A673 (cell line): ENCODE measurements at regions not wholly inside any gene's neighbourhood (a gene's known extent, or its start where the extent isn't known, plus 50 kb on each side); places are given as distances from the start of the nearest gene placed in this dataset.
"Not testable (repeated sequence)": the region's sequence is repeated elsewhere in the genome, so short reads cannot be mapped to it uniquely, and the experiment has no call there.

Experiments
- BruUV-seq: library from RNA; stranded (reverse); fragments of 400-500 nt; replicated peaks from 2 replicates; lab custom pipeline; 2021; lab: Mats Ljungman, UMichigan
- CTCF ChIA-PET: fragments of 300-600 bp; sonication (Branson Sonifier 250); formaldehyde crosslinking; loops from one replicate; lab custom pipeline; 2022; ENCODE audit warnings: antibody characterized with exemption; lab: Charles Lee
- POLR2A ChIA-PET: fragments of 300-600 bp; sonication (Branson Sonifier 250); formaldehyde crosslinking; loops from one replicate; lab custom pipeline; 2022; ENCODE audit warnings: antibody characterized with exemption; ENCODE audit not compliant: low non-redundant PET; lab: Charles Lee
- DNase-seq: peaks from one replicate; pipeline ENCODE4 v3.0.0-alpha.2; 2015; ENCODE audit warnings: low spot score
- H3K27ac ChIP-seq: fragments of 200-600 bp; sonication (generic); 2 replicates; pipeline ENCODE4 v1.5.1; 2016; ENCODE audit warnings: mixed run types, low read depth, mild to moderate bottlenecking, mixed read lengths, antibody characterized with exemption, low read length; ENCODE audit not compliant: poor library complexity, severe bottlenecking
- H3K27me3 ChIP-seq: fragments of 200-600 bp; sonication (generic); replicated peaks from 2 replicates; pipeline ENCODE4 v1.6.1; 2017; ENCODE audit warnings: mixed run types, low read depth, mild to moderate bottlenecking, mixed read lengths, antibody characterized with exemption, low read length; ENCODE audit not compliant: insufficient read depth, poor library complexity
- H3K36me3 ChIP-seq: fragments of 200-600 bp; sonication (generic); 2 replicates; pipeline ENCODE4 v1.6.1; 2016; ENCODE audit warnings: mixed run types, mild to moderate bottlenecking, mixed read lengths, antibody characterized with exemption, low read length; ENCODE audit not compliant: insufficient read depth, poor library complexity, severe bottlenecking
- H3K4me1 ChIP-seq: fragments of 200-600 bp; sonication (generic); 2 replicates; pipeline ENCODE4 v1.6.1; 2017; ENCODE audit warnings: mixed run types, mild to moderate bottlenecking, mixed read lengths, antibody characterized with exemption, low read length; ENCODE audit not compliant: insufficient read depth, poor library complexity, severe bottlenecking
- H3K4me3 ChIP-seq: fragments of 200-600 bp; sonication (generic); 2 replicates; pipeline ENCODE4 v1.5.1; 2016; ENCODE audit warnings: low read depth, mixed run types, mild to moderate bottlenecking, mixed read lengths, low read length; ENCODE audit not compliant: poor library complexity, severe bottlenecking
- H3K9me3 ChIP-seq: fragments of 200-600 bp; sonication (generic); 2 replicates; pipeline ENCODE4 v1.6.1; 2016; ENCODE audit warnings: mixed run types, low read depth, mild to moderate bottlenecking, mixed read lengths, antibody characterized with exemption, low read length; ENCODE audit not compliant: poor library complexity, severe bottlenecking
- EZH2 ChIP-seq: fragments of 200-600 bp; sonication (generic); IDR thresholded peaks from 2 replicates; pipeline ENCODE4 v1.6.1; 2017; ENCODE audit warnings: borderline replicate concordance, low read depth, mild to moderate bottlenecking, mixed read lengths, antibody characterized with exemption, low read length; ENCODE audit not compliant: poor library complexity, severe bottlenecking
- intact Hi-C: fragments of 100-400 bp; cut with micrococcal nuclease; formaldehyde crosslinking; loops from one replicate; pipeline ENCODE4 v1.10.0; 2022; ENCODE audit not compliant: unreplicated experiment
- TF ChIP-seq, protein P1 (sequence below): fragments of 300-800, 200-600 bp; sonication (generic); conservative IDR thresholded peaks from 2 replicates; pipeline ENCODE4 v1.5.1; 2017; ENCODE audit warnings: low read depth, mild to moderate bottlenecking, antibody characterized with exemption, low read length, moderate library complexity, mixed read lengths

DNA sequence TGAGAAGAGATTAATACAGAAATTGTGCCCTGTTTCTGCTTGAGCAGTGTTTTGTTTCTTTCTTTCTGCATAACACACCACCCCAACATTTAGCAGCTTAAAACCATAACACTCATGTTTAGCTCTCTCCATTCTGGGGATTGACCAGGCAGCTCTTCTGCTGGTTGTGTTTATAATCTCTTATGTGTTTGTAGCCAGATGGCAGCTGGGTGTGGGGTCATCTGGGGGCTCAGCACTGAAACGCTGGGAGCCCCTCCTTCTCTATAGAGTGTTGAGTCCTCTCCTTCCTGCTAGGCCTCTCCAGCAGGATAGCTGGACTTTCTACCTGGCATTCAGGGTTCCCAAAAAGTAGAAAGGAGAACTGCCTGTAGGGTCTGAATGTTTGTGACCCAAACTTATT, 270.6 kb downstream of the TTC8 start:
- no peak overlapping the region for H3K4me3 ChIP-seq
- no TSS peak for BruUV-seq
- intact Hi-C loops = no loop called here
- no peak overlapping the region for H3K27ac ChIP-seq
- H3K36me3 ChIP-seq = no peaks in the 10 kb centered on the region
- no peaks in the 10 kb centered on the region for H3K27me3 ChIP-seq
- H3K9me3 ChIP-seq = no peaks in the 10 kb centered on the region
- CTCF ChIA-PET = no interaction called here
- DNase-seq = no peak
- no peaks in the 10 kb centered on the region for H3K4me1 ChIP-seq
- TF ChIP-seq EZH2 = no peak
- TF ChIP-seq, protein P1, sequence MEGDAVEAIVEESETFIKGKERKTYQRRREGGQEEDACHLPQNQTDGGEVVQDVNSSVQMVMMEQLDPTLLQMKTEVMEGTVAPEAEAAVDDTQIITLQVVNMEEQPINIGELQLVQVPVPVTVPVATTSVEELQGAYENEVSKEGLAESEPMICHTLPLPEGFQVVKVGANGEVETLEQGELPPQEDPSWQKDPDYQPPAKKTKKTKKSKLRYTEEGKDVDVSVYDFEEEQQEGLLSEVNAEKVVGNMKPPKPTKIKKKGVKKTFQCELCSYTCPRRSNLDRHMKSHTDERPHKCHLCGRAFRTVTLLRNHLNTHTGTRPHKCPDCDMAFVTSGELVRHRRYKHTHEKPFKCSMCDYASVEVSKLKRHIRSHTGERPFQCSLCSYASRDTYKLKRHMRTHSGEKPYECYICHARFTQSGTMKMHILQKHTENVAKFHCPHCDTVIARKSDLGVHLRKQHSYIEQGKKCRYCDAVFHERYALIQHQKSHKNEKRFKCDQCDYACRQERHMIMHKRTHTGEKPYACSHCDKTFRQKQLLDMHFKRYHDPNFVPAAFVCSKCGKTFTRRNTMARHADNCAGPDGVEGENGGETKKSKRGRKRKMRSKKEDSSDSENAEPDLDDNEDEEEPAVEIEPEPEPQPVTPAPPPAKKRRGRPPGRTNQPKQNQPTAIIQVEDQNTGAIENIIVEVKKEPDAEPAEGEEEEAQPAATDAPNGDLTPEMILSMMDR = no peak
- POLR2A ChIA-PET = no interaction called here

DNA sequence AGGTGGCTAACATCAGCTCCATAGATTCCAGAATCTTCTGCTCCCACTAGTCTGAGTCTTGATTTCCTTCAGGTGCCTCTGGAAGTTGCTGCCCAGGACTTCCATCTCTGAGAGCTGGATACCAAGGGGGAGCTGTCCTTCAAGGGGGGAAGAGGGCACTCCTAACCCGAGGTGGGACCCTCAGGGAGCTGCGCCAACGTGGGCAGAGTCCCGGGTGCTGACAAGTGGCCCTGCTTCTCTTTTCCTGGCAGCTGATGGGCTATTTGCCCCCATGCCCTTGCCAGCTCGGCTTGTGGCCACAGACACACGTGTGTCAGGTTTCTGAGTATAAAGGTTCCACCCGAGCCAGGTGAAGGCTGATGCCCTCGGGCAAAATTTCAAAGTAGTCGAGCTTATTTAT, 272.5 kb downstream of the TTC8 start:
- H3K27ac ChIP-seq = no peak overlapping the region
- no peak for TF ChIP-seq EZH2
- TF ChIP-seq, protein P1 = no peak
- H3K4me3 ChIP-seq = no peak overlapping the region
- no peaks in the 10 kb centered on the region for H3K9me3 ChIP-seq
- H3K36me3 ChIP-seq = no peaks in the 10 kb centered on the region
- H3K4me1 ChIP-seq = no peaks in the 10 kb centered on the region
- DNase-seq = no peak
- intact Hi-C loops = no loop called here
- POLR2A ChIA-PET = no interaction called here
- H3K27me3 ChIP-seq = no peaks in the 10 kb centered on the region
- CTCF ChIA-PET = no interaction called here
- no TSS peak for BruUV-seq

DNA sequence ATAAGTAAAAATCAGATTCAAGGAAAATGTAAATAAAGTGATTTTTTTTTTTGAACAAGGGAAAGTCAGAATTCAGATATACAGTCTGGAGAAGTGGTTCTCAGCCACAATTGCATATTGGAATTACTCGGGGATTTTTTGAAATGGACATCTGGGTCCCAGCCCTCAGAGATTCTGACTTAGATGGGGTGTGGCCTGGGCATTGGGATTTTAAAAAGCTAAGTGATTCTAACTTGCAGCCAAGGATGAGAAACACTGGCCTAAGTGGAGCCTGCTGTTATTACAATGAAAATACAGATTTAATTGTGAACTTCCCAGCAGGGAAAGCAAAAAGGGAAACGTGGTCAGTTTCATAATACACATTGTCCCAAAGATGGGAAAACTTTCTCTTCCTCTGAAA, 273.8 kb downstream of the TTC8 start:
- DNase-seq = no peak
- Histone ChIP-seq H3K36me3 (no peaks in the 10 kb centered on the region), H3K9me3 (no peaks in the 10 kb centered on the region), H3K27me3 (no peaks in the 10 kb centered on the region), H3K27ac (no peak overlapping the region), H3K4me3 (no peak overlapping the region), H3K4me1 (no peaks in the 10 kb centered on the region)
- intact Hi-C loops = no loop called here
- CTCF ChIA-PET = no interaction called here
- no peak for TF ChIP-seq EZH2
- TF ChIP-seq, protein P1 = no peak
- POLR2A ChIA-PET = no interaction called here
- no TSS peak for BruUV-seq

DNA sequence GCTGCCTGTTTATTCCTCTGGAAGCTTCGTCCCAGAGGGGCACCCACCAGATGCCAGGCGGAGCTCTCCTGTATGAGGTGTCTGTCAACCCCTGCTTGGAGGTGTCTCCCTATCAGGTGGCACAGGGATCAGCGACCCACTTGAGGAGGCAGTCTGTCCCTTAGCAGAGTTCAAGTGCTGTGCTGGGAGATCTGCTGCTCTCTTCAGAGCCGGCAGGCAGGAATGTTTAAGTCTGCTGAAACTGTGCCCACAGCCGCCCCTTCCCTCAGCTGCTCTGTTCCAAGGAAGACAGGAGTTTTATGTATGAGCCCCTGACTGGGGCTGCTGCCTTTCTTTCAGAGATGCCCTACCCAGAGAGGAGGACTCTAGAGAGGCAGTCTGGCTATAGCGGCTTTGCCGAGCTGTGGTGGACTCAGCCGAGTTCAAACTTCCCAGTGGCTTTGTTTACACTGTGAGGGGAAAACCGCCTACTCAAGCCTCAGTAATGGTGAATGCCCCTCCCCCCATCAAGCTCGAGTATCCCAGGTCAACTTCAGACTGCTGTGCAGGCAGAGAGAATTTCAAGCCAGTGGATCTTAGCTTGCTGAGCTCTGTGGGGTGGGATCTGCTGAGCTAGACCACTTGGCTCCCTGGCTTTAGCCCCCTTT, 279.8 kb downstream of the TTC8 start:
- BruUV-seq, CTCF ChIA-PET, H3K27ac ChIP-seq, DNase-seq, H3K27me3 ChIP-seq, H3K9me3 ChIP-seq, H3K36me3 ChIP-seq, H3K4me1 ChIP-seq, intact Hi-C loops, H3K4me3 ChIP-seq, POLR2A ChIA-PET: not testable (repeated sequence)

DNA sequence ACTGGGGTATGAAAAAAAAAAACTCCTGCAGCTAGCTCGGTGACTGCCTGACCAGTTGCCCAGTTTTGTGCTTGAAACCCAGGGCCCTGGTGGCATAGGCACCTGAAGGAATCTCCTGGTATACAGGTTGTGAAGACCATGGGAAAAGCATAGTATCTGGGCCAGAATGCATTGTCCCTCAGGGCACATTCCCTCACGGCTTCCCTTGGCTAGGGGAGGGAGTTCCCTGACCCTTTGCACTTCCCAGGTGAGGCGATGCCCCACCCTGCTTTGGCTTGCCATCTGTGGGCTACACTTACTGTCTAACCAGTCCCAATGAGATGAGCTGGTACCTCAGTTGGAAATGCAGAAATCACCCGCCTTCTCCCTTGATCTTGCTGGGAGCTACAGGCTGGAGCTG, 280.4 kb downstream of the TTC8 start:
- intact Hi-C loops, POLR2A ChIA-PET: not testable (repeated sequence)

More for the DNA sequence above, 280.4 kb downstream of the TTC8 start:
- H3K4me1 ChIP-seq, CTCF ChIA-PET, DNase-seq, BruUV-seq, H3K27ac ChIP-seq, H3K4me3 ChIP-seq, H3K36me3 ChIP-seq, H3K9me3 ChIP-seq, H3K27me3 ChIP-seq: not testable (repeated sequence)
